Panc1 (cell line): ENCODE measurements at regions not wholly inside any gene's neighbourhood (a gene's known extent, or its start where the extent isn't known, plus 50 kb on each side); places are given as distances from the start of the nearest gene placed in this dataset.

Experiments used
- POLR2AphosphoS5 ChIP-seq: IDR thresholded peaks from 2 replicates; pipeline ENCODE4 v1.6.1; 2012; ENCODE audit warnings: mild to moderate bottlenecking, low read depth, low read length, moderate library complexity
- SIN3A ChIP-seq: IDR thresholded peaks from 2 replicates; pipeline ENCODE4 v1.6.1; 2012; ENCODE audit warnings: low read depth, mild to moderate bottlenecking, low read length, moderate library complexity, borderline replicate concordance; ENCODE audit not compliant: insufficient read depth
- TCF7L2 ChIP-seq: IDR thresholded peaks from 2 replicates; pipeline ENCODE4 v1.6.1; 2011; ENCODE audit warnings: mild to moderate bottlenecking, low read depth, low read length, inconsistent platforms
- TF ChIP-seq, protein P1 (sequence below): fragments of 450-650 bp; IDR thresholded peaks from 2 replicates; pipeline ENCODE4 v1.5.1; 2017; ENCODE audit warnings: mild to moderate bottlenecking
- TF ChIP-seq, protein P2 (sequence below), 2 experiments: IDR thresholded peaks; 2 replicates each; pipeline ENCODE4 v1.6.1; 2011 to 2012; ENCODE audit warnings: low read depth in 2 of 2, control low read depth in 1 of 2, low read length in 1 of 2, mild to moderate bottlenecking in 1 of 2, moderate library complexity in 1 of 2; ENCODE audit not compliant: insufficient read depth in 1 of 2

DNA sequence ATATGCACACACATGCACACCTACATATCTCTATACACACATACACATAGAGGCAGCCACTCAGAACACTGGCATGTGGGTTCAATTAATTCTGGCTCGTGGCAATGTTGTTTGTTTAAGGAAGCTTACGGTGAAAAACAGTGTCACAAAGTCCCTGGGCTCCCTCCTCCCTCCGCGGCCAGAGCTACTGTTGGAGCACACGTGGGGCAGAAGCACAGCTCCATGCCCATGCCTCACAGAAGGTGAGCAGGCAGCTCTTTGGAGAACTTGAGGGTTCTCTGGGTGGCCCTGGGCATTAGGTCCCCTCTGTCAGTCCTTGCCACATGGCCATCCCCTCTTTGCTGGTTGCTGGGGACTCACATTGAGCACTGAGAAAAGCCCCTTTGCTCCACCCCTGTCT lies 107.5 kb downstream of the GADD45G start:
- TF ChIP-seq, protein P1, sequence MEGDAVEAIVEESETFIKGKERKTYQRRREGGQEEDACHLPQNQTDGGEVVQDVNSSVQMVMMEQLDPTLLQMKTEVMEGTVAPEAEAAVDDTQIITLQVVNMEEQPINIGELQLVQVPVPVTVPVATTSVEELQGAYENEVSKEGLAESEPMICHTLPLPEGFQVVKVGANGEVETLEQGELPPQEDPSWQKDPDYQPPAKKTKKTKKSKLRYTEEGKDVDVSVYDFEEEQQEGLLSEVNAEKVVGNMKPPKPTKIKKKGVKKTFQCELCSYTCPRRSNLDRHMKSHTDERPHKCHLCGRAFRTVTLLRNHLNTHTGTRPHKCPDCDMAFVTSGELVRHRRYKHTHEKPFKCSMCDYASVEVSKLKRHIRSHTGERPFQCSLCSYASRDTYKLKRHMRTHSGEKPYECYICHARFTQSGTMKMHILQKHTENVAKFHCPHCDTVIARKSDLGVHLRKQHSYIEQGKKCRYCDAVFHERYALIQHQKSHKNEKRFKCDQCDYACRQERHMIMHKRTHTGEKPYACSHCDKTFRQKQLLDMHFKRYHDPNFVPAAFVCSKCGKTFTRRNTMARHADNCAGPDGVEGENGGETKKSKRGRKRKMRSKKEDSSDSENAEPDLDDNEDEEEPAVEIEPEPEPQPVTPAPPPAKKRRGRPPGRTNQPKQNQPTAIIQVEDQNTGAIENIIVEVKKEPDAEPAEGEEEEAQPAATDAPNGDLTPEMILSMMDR, result no peak
- TF ChIP-seq SIN3A (no peak), POLR2AphosphoS5 (no peak), TCF7L2 (no peak)
- TF ChIP-seq, protein P2, sequence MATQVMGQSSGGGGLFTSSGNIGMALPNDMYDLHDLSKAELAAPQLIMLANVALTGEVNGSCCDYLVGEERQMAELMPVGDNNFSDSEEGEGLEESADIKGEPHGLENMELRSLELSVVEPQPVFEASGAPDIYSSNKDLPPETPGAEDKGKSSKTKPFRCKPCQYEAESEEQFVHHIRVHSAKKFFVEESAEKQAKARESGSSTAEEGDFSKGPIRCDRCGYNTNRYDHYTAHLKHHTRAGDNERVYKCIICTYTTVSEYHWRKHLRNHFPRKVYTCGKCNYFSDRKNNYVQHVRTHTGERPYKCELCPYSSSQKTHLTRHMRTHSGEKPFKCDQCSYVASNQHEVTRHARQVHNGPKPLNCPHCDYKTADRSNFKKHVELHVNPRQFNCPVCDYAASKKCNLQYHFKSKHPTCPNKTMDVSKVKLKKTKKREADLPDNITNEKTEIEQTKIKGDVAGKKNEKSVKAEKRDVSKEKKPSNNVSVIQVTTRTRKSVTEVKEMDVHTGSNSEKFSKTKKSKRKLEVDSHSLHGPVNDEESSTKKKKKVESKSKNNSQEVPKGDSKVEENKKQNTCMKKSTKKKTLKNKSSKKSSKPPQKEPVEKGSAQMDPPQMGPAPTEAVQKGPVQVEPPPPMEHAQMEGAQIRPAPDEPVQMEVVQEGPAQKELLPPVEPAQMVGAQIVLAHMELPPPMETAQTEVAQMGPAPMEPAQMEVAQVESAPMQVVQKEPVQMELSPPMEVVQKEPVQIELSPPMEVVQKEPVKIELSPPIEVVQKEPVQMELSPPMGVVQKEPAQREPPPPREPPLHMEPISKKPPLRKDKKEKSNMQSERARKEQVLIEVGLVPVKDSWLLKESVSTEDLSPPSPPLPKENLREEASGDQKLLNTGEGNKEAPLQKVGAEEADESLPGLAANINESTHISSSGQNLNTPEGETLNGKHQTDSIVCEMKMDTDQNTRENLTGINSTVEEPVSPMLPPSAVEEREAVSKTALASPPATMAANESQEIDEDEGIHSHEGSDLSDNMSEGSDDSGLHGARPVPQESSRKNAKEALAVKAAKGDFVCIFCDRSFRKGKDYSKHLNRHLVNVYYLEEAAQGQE (IDR thresholded peaks at IDR 0.05; ENCODE audit: insufficient read depth in 1 of 2, low read depth in 2 of 2, low read length in 1 of 2), result no peak
